ENCODE measurements at regions not wholly inside any gene's neighbourhood (a gene's known extent, or its start where the extent isn't known, plus 50 kb on each side); places are given as distances from the start of the nearest gene placed in this dataset.

DNA sequence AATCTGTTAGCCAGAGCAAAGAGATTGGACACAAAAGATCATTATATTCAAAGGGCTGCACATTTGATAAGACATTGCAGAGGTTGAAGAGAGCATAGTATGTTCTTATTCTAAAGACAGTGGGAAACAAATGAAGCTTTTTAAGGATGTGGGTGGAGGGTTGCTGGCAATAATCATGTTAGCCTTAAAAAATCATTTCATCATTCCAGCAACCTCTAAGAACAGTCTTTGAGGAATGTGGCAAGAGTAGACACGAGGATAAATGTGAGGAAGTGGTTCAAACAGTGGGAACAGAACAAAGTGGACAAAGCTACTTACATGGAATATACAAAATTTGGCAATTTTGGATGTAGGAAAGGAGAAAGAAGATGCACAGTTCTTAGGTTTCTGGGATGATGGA is 167.3 kb upstream of the SPRY1 start:
- H3F3A ChIP-seq (ENCODE audit: low read depth) = no peaks in the 10 kb centered on the region
- no peaks in the 10 kb centered on the region for H4K20me1 ChIP-seq (ENCODE audit: low read depth)
- Mint-ChIP-seq H3K4me1 (peaks cover 9% of the 10 kb centered on the region), H3K9me3 (peaks cover 8% of the 10 kb centered on the region), H3K36me3 (peaks cover 12% of the 10 kb centered on the region), H3K27me3 (ENCODE audit: insufficient read depth, low read depth) (no peaks in the 10 kb centered on the region), H3K27ac (no peak overlapping the region), H3K4me3 (no peak overlapping the region)
- no peaks in the 10 kb centered on the region for H3K79me2 ChIP-seq (ENCODE audit: low read depth)
- no peaks in the 10 kb centered on the region for H3K9me3 ChIP-seq (ENCODE audit: low read depth)
- DNase-seq (ENCODE audit: low spot score) = no peak
- no peak overlapping the region for H3K4me3 ChIP-seq
- H3K9ac ChIP-seq = no peak overlapping the region
- no peaks in the 10 kb centered on the region for H3K36me3 ChIP-seq
- no peak overlapping the region for H2AFZ ChIP-seq (replicated peaks)
- TF ChIP-seq EZH2phosphoT487 (IDR thresholded peaks at IDR 0.05) (no peak), EZH2 (IDR thresholded peaks at IDR 0.05) (no peak)
- TF ChIP-seq, protein P1, sequence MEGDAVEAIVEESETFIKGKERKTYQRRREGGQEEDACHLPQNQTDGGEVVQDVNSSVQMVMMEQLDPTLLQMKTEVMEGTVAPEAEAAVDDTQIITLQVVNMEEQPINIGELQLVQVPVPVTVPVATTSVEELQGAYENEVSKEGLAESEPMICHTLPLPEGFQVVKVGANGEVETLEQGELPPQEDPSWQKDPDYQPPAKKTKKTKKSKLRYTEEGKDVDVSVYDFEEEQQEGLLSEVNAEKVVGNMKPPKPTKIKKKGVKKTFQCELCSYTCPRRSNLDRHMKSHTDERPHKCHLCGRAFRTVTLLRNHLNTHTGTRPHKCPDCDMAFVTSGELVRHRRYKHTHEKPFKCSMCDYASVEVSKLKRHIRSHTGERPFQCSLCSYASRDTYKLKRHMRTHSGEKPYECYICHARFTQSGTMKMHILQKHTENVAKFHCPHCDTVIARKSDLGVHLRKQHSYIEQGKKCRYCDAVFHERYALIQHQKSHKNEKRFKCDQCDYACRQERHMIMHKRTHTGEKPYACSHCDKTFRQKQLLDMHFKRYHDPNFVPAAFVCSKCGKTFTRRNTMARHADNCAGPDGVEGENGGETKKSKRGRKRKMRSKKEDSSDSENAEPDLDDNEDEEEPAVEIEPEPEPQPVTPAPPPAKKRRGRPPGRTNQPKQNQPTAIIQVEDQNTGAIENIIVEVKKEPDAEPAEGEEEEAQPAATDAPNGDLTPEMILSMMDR (IDR thresholded peaks at IDR 0.05) = no peak
- peaks cover 16% of the 10 kb centered on the region for H3K4me1 ChIP-seq
- H3K4me2 ChIP-seq = no peak overlapping the region
- H3K27ac ChIP-seq = no peak overlapping the region
- H3K27me3 ChIP-seq = no peaks in the 10 kb centered on the region

DNA sequence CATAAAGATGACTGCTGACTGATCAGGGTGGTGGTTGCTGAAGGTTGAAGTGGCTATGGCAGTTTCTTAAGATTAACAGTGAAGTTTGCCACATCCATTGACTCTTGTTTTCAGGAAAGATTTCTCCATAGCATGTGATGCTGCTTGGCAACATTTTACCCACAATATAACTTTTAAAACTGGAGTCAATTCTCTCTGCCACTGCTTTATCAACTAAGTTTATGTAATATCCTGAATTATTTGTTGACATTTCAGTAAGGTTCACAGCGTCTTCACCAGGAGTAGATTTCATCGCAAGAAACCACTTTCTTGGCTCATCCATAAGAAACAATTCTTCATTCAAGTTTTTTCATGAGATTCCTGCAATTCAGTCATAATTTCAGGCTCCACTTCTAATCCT is 166.5 kb upstream of the SPRY1 start:
- Histone ChIP-seq H3K79me2 (ENCODE audit: low read depth) (no peaks in the 10 kb centered on the region), H3K27ac (no peak overlapping the region), H3F3A (ENCODE audit: low read depth) (no peaks in the 10 kb centered on the region), H3K9me3 (ENCODE audit: low read depth) (no peaks in the 10 kb centered on the region), H4K20me1 (ENCODE audit: low read depth) (no peaks in the 10 kb centered on the region), H3K9ac (no peak overlapping the region), H3K4me3 (no peak overlapping the region), H3K4me2 (no peak overlapping the region), H3K4me1 (peaks cover 16% of the 10 kb centered on the region), H2AFZ (replicated peaks) (no peak overlapping the region), H3K36me3 (no peaks in the 10 kb centered on the region), H3K27me3 (no peaks in the 10 kb centered on the region)
- H3K27me3 Mint-ChIP-seq (ENCODE audit: insufficient read depth, low read depth) = no peaks in the 10 kb centered on the region
- TF ChIP-seq, protein P1 (IDR thresholded peaks at IDR 0.05) = no peak
- TF ChIP-seq EZH2 (IDR thresholded peaks at IDR 0.05) (no peak), EZH2phosphoT487 (IDR thresholded peaks at IDR 0.05) (no peak)
- peaks cover 4% of the 10 kb centered on the region for H3K9me3 Mint-ChIP-seq
- H3K4me1 Mint-ChIP-seq = peaks cover 9% of the 10 kb centered on the region
- H3K27ac Mint-ChIP-seq = no peak overlapping the region
- H3K36me3 Mint-ChIP-seq = peaks cover 12% of the 10 kb centered on the region
- no peak overlapping the region for H3K4me3 Mint-ChIP-seq
- no peak for DNase-seq (ENCODE audit: low spot score)

DNA sequence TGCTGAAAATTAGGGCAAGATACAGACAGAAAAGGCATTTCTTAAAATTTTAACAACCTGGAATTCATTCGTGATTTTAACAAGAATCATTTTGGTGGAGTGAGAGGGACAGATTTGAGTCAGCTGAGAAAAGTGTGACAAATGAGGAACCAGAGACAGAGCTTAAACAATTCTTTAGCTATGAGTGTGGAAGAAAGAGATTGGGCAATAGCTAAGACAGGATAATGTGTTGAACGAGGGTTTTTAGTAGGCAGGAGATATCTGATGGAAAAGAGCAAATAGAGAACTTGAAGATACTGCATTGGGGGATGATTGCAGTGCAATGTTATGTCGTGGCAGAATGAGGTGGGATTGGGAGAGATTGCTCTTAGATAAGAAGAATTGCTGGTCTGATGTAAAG is 164.2 kb upstream of the SPRY1 start:
- Mint-ChIP-seq H3K27ac (no peak overlapping the region), H3K4me1 (peaks cover 9% of the 10 kb centered on the region), H3K36me3 (peaks cover 8% of the 10 kb centered on the region), H3K9me3 (peaks cover 1% of the 10 kb centered on the region), H3K27me3 (ENCODE audit: insufficient read depth, low read depth) (no peaks in the 10 kb centered on the region), H3K4me3 (no peak overlapping the region)
- no peak overlapping the region for H3K27ac ChIP-seq
- H3F3A ChIP-seq (ENCODE audit: low read depth) = no peaks in the 10 kb centered on the region
- no peak overlapping the region for H3K4me2 ChIP-seq
- H2AFZ ChIP-seq (replicated peaks) = no peak overlapping the region
- no peak overlapping the region for H3K9ac ChIP-seq
- no peaks in the 10 kb centered on the region for H3K36me3 ChIP-seq
- no peaks in the 10 kb centered on the region for H3K9me3 ChIP-seq (ENCODE audit: low read depth)
- no peaks in the 10 kb centered on the region for H3K79me2 ChIP-seq (ENCODE audit: low read depth)
- no peak for DNase-seq (ENCODE audit: low spot score)
- H3K4me1 ChIP-seq = peaks cover 16% of the 10 kb centered on the region
- H3K27me3 ChIP-seq = no peaks in the 10 kb centered on the region
- no peak overlapping the region for H3K4me3 ChIP-seq
- no peaks in the 10 kb centered on the region for H4K20me1 ChIP-seq (ENCODE audit: low read depth)
- TF ChIP-seq, protein P1 (IDR thresholded peaks at IDR 0.05) = no peak
- TF ChIP-seq EZH2phosphoT487 (IDR thresholded peaks at IDR 0.05) (no peak), EZH2 (IDR thresholded peaks at IDR 0.05) (no peak)

All from neural progenitor cell (in vitro differentiated cells).